Astrocyte (in vitro differentiated cells and primary cell): ENCODE measurements at regions not wholly inside any gene's neighbourhood (a gene's known extent, or its start where the extent isn't known, plus 50 kb on each side); places are given as distances from the start of the nearest gene placed in this dataset.

ENCODE experiments used
- EZH2 ChIP-seq: IDR thresholded peaks from 2 replicates; pipeline ENCODE4 v1.6.1; 2012; ENCODE audit warnings: mild to moderate bottlenecking, low read length, inconsistent platforms; ENCODE audit not compliant: insufficient read depth
- TF ChIP-seq, protein P1 (sequence below): IDR thresholded peaks from 2 replicates; pipeline ENCODE4 v1.5.1; 2011; ENCODE audit warnings: low read depth, mild to moderate bottlenecking, inconsistent platforms, low read length, moderate library complexity; ENCODE audit not compliant: insufficient read depth

- TF ChIP-seq, protein P1, sequence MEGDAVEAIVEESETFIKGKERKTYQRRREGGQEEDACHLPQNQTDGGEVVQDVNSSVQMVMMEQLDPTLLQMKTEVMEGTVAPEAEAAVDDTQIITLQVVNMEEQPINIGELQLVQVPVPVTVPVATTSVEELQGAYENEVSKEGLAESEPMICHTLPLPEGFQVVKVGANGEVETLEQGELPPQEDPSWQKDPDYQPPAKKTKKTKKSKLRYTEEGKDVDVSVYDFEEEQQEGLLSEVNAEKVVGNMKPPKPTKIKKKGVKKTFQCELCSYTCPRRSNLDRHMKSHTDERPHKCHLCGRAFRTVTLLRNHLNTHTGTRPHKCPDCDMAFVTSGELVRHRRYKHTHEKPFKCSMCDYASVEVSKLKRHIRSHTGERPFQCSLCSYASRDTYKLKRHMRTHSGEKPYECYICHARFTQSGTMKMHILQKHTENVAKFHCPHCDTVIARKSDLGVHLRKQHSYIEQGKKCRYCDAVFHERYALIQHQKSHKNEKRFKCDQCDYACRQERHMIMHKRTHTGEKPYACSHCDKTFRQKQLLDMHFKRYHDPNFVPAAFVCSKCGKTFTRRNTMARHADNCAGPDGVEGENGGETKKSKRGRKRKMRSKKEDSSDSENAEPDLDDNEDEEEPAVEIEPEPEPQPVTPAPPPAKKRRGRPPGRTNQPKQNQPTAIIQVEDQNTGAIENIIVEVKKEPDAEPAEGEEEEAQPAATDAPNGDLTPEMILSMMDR: no peak
- no peak for TF ChIP-seq EZH2
These were observed 64.0 kb downstream of the ZFP36L2 start for GRCh38 chr2:43162511-43162776.
